SK-N-MC (cell line): ENCODE measurements at regions not wholly inside any gene's neighbourhood (a gene's known extent, or its start where the extent isn't known, plus 50 kb on each side); places are given as distances from the start of the nearest gene placed in this dataset.

ENCODE experiments used
- DNase-seq: peaks from one replicate; pipeline ENCODE4 v3.0.0-alpha.2; 2011; ENCODE audit warnings: low read depth, low spot score
- H3K27ac ChIP-seq: fragments of 200-600 bp; sonication (generic); 2 replicates; pipeline ENCODE4 v1.5.1; 2016; ENCODE audit warnings: mixed run types
- H3K36me3 ChIP-seq: fragments of 200-600 bp; sonication (generic); 2 replicates; pipeline ENCODE4 v1.6.1; 2017; ENCODE audit warnings: antibody characterized with exemption, low read length, mixed read lengths; ENCODE audit not compliant: insufficient read depth
- H3K4me3 ChIP-seq: fragments of 200-600 bp; sonication (generic); 2 replicates; pipeline ENCODE4 v1.5.1; 2016
- H3K9ac ChIP-seq: fragments of 200-600 bp; sonication (generic); 2 replicates; pipeline ENCODE4 v1.8.0; 2017; ENCODE audit warnings: mixed run types, mixed read lengths; ENCODE audit not compliant: insufficient read length
- H3K9me3 ChIP-seq: fragments of 200-600 bp; sonication (generic); 2 replicates; pipeline ENCODE4 v1.6.1; 2017; ENCODE audit warnings: low read depth, mild to moderate bottlenecking, antibody characterized with exemption, low read length, moderate library complexity, mixed read lengths
- EZH2 ChIP-seq: fragments of 200-600 bp; sonication (generic); IDR thresholded peaks from one replicate; pipeline ENCODE4 v1.6.1; 2017; ENCODE audit warnings: antibody characterized with exemption
- FOXP2 ChIP-seq: optimal IDR thresholded peaks from 2 replicates; pipeline ENCODE3; 2011; ENCODE audit warnings: mild to moderate bottlenecking, moderate library complexity; ENCODE audit not compliant: insufficient read depth; ENCODE audit errors: extremely low read length, control extremely low read depth
- POLR2AphosphoS5 ChIP-seq: IDR thresholded peaks from 2 replicates; pipeline ENCODE4 v1.6.1; 2012; ENCODE audit warnings: mild to moderate bottlenecking, low read depth, low read length, borderline replicate concordance

GRCh38 chr12:68449196-68449595 is 117.0 kb upstream of the MDM1 start:
- no peak overlapping the region for H3K9ac ChIP-seq
- no peak overlapping the region for H3K4me3 ChIP-seq
- no peaks in the 10 kb centered on the region for H3K36me3 ChIP-seq
- no peaks in the 10 kb centered on the region for H3K9me3 ChIP-seq
- no peak overlapping the region for H3K27ac ChIP-seq
- no peak for TF ChIP-seq EZH2
- TF ChIP-seq FOXP2, result no peak
- TF ChIP-seq POLR2AphosphoS5, result no peak
- no peak for DNase-seq

- Histone ChIP-seq H3K27ac (0 out of 2 replicates have a peak overlapping the region, but pooled peaks have one; percentile 35), H3K36me3 (no peaks in the 10 kb centered on the region), H3K9ac (no peak overlapping the region), H3K9me3 (no peaks in the 10 kb centered on the region), H3K4me3 (peak overlapping the region; percentile 75)
- TF ChIP-seq FOXP2, result no peak
- DNase-seq, result no peak
These were observed 118.7 kb upstream of the MDM1 start for GRCh38 chr12:68450947-68451260.

- H3K36me3 ChIP-seq, result no peaks in the 10 kb centered on the region
- DNase-seq, result no peak
- TF ChIP-seq EZH2 (no peak), FOXP2 (no peak), POLR2AphosphoS5 (no peak)
- peak overlapping the region; percentile 25 for H3K9ac ChIP-seq
- no peaks in the 10 kb centered on the region for H3K9me3 ChIP-seq
- peak overlapping the region; percentile 75 for H3K4me3 ChIP-seq
- H3K27ac ChIP-seq, result peak overlapping the region; percentile 35
These were observed 119.3 kb upstream of the MDM1 start for GRCh38 chr12:68451261-68452077.

DNA sequence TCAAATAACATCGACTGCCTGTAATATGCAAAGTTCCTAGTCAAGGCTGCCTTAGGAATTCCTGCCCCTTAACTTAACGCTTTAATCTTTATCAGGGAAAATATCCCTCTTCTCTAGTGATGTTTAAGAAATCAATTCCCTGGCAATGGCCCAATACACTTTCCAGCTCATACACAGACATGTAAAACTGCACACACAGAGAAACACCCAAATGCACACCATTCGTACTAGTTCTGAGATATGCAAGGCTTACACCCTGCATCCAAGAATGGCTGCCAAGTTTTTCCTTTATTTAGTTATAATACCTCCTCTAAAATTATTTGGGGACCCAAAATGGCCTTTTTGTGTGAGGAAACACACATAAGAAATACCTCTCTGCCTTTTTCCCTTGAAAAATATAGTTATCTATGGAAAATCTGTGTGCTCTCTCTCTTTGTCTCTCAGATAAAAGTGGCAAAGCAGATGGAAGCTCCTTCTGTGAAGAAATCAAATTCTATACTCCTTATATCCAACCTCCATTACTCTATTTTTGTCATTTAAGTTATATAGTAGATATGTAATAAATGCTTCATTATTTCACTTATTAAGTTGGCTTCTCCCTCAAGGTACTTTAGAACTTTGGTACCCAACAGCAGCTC is 120.0 kb upstream of the MDM1 start:
- H3K27ac ChIP-seq, result peak overlapping the region; percentile 35
- TF ChIP-seq POLR2AphosphoS5 (no peak), FOXP2 (no peak), EZH2 (no peak)
- DNase-seq, result no peak
- H3K36me3 ChIP-seq, result no peaks in the 10 kb centered on the region
- H3K9ac ChIP-seq, result peak overlapping the region; percentile 25
- no peaks in the 10 kb centered on the region for H3K9me3 ChIP-seq
- peak overlapping the region; percentile 75 for H3K4me3 ChIP-seq

- TF ChIP-seq FOXP2 (no peak), EZH2 (no peak), POLR2AphosphoS5 (no peak)
- no peak for DNase-seq
- Histone ChIP-seq H3K9ac (no peak overlapping the region), H3K4me3 (no peak overlapping the region), H3K27ac (no peak overlapping the region), H3K9me3 (no peaks in the 10 kb centered on the region), H3K36me3 (no peaks in the 10 kb centered on the region)
These were observed 121.1 kb upstream of the MDM1 start for GRCh38 chr12:68453278-68453677.

DNA sequence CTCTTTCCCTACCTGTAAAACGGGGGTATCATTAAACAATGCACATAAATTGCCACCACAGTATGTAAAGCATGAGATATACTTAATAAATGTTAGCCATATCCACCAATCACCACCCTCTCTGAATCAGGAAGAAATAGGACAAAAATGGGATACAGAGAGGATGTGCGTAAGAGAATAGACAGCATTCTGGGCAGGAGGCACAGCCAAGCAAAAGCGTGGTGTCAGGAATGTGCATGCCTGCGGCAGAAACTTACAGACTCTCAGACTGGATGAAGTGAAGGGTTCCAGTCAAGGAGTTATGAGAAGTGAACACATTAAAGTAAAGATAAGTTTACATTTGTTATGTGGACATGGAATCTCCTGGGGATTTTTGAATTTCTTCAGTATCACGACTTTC is 121.7 kb upstream of the MDM1 start:
- no peak for DNase-seq
- Histone ChIP-seq H3K27ac (no peak overlapping the region), H3K4me3 (no peak overlapping the region), H3K9me3 (no peaks in the 10 kb centered on the region), H3K9ac (no peak overlapping the region), H3K36me3 (no peaks in the 10 kb centered on the region)
- TF ChIP-seq FOXP2 (no peak), POLR2AphosphoS5 (no peak), EZH2 (no peak)

- DNase-seq, result no peak
- Histone ChIP-seq H3K4me3 (peak overlapping the region; percentile 31; the same call in 1 of the 2 replicates), H3K9me3 (no peaks in the 10 kb centered on the region), H3K9ac (no peak overlapping the region), H3K27ac (peak overlapping the region; percentile 16; the same call in 1 of the 2 replicates), H3K36me3 (no peaks in the 10 kb centered on the region)
- no peak for TF ChIP-seq EZH2
- no peak for TF ChIP-seq POLR2AphosphoS5
- no peak for TF ChIP-seq FOXP2
These were observed 122.7 kb upstream of the MDM1 start for GRCh38 chr12:68454892-68455291.

DNA sequence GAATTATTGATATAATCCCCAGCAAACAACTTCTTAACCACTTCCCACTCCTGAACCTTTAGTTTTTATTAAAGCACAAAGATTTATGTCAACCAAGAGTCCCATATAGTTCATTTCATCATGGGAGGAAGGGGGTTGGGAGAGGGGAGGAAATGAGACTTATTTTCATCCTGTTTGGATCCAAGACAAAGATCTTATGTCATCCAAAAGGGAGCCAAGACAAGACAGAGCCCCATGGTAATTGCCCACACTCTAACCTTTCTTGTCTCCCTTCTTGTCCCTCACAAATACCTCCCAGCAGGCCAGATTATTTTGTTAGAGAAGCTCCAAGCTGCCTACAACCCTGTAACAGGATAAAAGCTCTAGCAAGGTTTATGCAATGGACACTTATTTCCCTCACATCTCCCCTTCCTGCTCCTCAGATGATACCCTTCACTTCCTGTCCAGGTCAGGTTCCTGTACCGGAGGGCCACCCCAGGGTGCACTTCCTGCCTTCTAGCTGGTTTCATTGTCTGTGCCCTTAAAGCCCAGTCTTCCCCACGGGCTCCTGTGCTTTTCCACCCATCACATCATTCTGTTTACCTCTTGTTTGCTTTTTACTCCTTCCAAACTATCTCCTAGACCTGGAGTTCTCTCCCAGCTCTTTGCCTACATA is 123.7 kb upstream of the MDM1 start:
- TF ChIP-seq FOXP2 (no peak), POLR2AphosphoS5 (no peak), EZH2 (no peak)
- no peak overlapping the region for H3K27ac ChIP-seq
- no peaks in the 10 kb centered on the region for H3K9me3 ChIP-seq
- H3K36me3 ChIP-seq, result no peaks in the 10 kb centered on the region
- H3K4me3 ChIP-seq, result no peak overlapping the region
- DNase-seq, result no peak
- no peak overlapping the region for H3K9ac ChIP-seq
